Mammary epithelial cell (primary cell): ENCODE measurements at regions not wholly inside any gene's neighbourhood (a gene's known extent, or its start where the extent isn't known, plus 50 kb on each side); places are given as distances from the start of the nearest gene placed in this dataset.

Experiments used
- EZH2 ChIP-seq: IDR thresholded peaks from 2 replicates; pipeline ENCODE4 v1.6.1; 2012; ENCODE audit warnings: low read length, inconsistent platforms, borderline replicate concordance
- TF ChIP-seq, protein P1 (sequence below), 2 donors: IDR thresholded peaks in 1 of 2; conservative IDR thresholded peaks in 1 of 2; 2 replicates each; pipeline ENCODE4 v1.5.1; 2011 to 2012; ENCODE audit warnings: inconsistent platforms in 2 of 2, low read length in 2 of 2, mild to moderate bottlenecking in 2 of 2, control low read depth in 1 of 2, low read depth in 1 of 2; ENCODE audit not compliant: insufficient read depth in 1 of 2; ENCODE audit errors: extremely low read depth in 1 of 2

DNA sequence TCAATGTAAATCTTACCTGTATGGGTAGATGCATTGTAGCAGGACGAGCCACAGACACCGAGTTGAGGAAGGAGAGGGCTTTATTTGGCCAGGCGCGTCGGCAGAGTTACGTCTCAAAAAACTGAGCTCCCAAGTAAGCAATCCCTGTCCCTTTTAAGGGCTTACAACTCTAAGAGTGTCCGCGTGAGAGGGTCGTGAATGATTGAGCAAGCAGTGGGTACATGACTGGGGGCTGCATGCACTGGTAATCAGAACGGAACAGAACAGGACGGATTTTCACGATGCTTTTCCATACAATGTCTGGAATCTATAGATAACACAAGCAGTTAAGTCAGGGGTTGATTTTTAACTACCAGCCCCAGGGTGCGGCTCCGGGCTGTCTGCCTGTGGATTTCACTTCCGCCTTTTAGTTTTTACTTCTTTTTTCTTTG lies 524.9 kb upstream of the HTR2C start:
- TF ChIP-seq, protein P1, sequence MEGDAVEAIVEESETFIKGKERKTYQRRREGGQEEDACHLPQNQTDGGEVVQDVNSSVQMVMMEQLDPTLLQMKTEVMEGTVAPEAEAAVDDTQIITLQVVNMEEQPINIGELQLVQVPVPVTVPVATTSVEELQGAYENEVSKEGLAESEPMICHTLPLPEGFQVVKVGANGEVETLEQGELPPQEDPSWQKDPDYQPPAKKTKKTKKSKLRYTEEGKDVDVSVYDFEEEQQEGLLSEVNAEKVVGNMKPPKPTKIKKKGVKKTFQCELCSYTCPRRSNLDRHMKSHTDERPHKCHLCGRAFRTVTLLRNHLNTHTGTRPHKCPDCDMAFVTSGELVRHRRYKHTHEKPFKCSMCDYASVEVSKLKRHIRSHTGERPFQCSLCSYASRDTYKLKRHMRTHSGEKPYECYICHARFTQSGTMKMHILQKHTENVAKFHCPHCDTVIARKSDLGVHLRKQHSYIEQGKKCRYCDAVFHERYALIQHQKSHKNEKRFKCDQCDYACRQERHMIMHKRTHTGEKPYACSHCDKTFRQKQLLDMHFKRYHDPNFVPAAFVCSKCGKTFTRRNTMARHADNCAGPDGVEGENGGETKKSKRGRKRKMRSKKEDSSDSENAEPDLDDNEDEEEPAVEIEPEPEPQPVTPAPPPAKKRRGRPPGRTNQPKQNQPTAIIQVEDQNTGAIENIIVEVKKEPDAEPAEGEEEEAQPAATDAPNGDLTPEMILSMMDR (conservative IDR thresholded peaks at IDR 0.05 in 1 of 2, IDR thresholded peaks at IDR 0.05 in 1 of 2; ENCODE audit: extremely low read depth in 1 of 2, insufficient read depth in 1 of 2, low read depth in 1 of 2, low read length in 2 of 2) = no peak
- TF ChIP-seq EZH2 = no peak
